ENCODE measurements at regions not wholly inside any gene's neighbourhood (a gene's known extent, or its start where the extent isn't known, plus 50 kb on each side); places are given as distances from the start of the nearest gene placed in this dataset.

- Histone ChIP-seq H3K9me3 (ENCODE audit: control insufficient read depth in 1 of 2, insufficient read depth in 1 of 2, low read depth in 1 of 2, low read length in 2 of 2) (no peaks in the 10 kb centered on the region), H3K79me2 (ENCODE audit: insufficient read depth, low read length) (no peaks in the 10 kb centered on the region), H3K9ac (ENCODE audit: low read length) (no peak overlapping the region), H2AFZ (ENCODE audit: low read depth, low read length, poor library complexity, severe bottlenecking) (no peak overlapping the region), H3K4me1 (ENCODE audit: control insufficient read depth in 1 of 2, insufficient read depth in 2 of 2, low read length in 2 of 2) (no peaks in the 10 kb centered on the region), H3K27ac (ENCODE audit: low read depth, low read length) (no peak overlapping the region), H3K27me3 (ENCODE audit: insufficient read depth, low read length) (peaks cover 7% of the 10 kb centered on the region), H3K36me3 (ENCODE audit: control insufficient read depth in 1 of 2, insufficient read depth in 2 of 2, low read length in 2 of 2) (no peaks in the 10 kb centered on the region), H3K9me2 (ENCODE audit: insufficient read depth) (no peaks in the 10 kb centered on the region), H4K20me1 (ENCODE audit: insufficient read depth) (no peaks in the 10 kb centered on the region), H3K4me2 (ENCODE audit: low read length) (no peak overlapping the region), H3K4me3 (replicated peaks in 1 of 2; ENCODE audit: low read depth in 1 of 2, low read length in 2 of 2) (no peak overlapping the region)
- ChIA-PET POLR2A (no interaction called here), CTCF (no interaction called here), RAD21 (ENCODE audit: low non-redundant PET in 1 of 2, low total read pairs in 2 of 2, uncharacterized antibody in 2 of 2, unreplicated experiment in 2 of 2) (no interaction called here)
- DNase-seq (ENCODE audit: low read depth, low spot score) (no peak), ATAC-seq (no peak)
- BruUV-seq (replicated peaks) = no TSS peak
- TF ChIP-seq POLR2A (IDR thresholded peaks at IDR 0.05; ENCODE audit: borderline replicate concordance, extremely low read depth, insufficient read depth, insufficient read length) = no peak
- intact Hi-C loops (cut with micrococcal nuclease) = no loop called here
Observed at GRCh38 chr3:65265511-65265910, 577.7 kb upstream of the ADAMTS9 start.

GRCh38 chr3:65262548-65262947, 574.7 kb upstream of the ADAMTS9 start:
- H3K9ac ChIP-seq (ENCODE audit: low read length) = no peak overlapping the region
- no peaks in the 10 kb centered on the region for H3K9me2 ChIP-seq (ENCODE audit: insufficient read depth)
- no peak overlapping the region for H3K4me2 ChIP-seq (ENCODE audit: low read length)
- ChIA-PET RAD21 (ENCODE audit: low non-redundant PET in 1 of 2, low total read pairs in 2 of 2, uncharacterized antibody in 2 of 2, unreplicated experiment in 2 of 2) (no interaction called here), POLR2A (no interaction called here), CTCF (no interaction called here)
- no peaks in the 10 kb centered on the region for H4K20me1 ChIP-seq (ENCODE audit: insufficient read depth)
- H3K27ac ChIP-seq (ENCODE audit: low read depth, low read length) = no peak overlapping the region
- intact Hi-C loops (cut with micrococcal nuclease) = no loop called here
- H3K4me3 ChIP-seq (replicated peaks in 1 of 2; ENCODE audit: low read depth in 1 of 2, low read length in 2 of 2) = no peak overlapping the region
- no peaks in the 10 kb centered on the region for H3K36me3 ChIP-seq (ENCODE audit: control insufficient read depth in 1 of 2, insufficient read depth in 2 of 2, low read length in 2 of 2)
- H3K4me1 ChIP-seq (ENCODE audit: control insufficient read depth in 1 of 2, insufficient read depth in 2 of 2, low read length in 2 of 2) = no peaks in the 10 kb centered on the region
- no peaks in the 10 kb centered on the region for H3K9me3 ChIP-seq (ENCODE audit: control insufficient read depth in 1 of 2, insufficient read depth in 1 of 2, low read depth in 1 of 2, low read length in 2 of 2)
- H3K79me2 ChIP-seq (ENCODE audit: insufficient read depth, low read length) = no peaks in the 10 kb centered on the region
- no TSS peak for BruUV-seq (replicated peaks)
- ATAC-seq (no peak), DNase-seq (ENCODE audit: low read depth, low spot score) (no peak)
- TF ChIP-seq REST (IDR thresholded peaks at IDR 0.05; ENCODE audit: low read depth) (no peak), POLR2AphosphoS5 (IDR thresholded peaks at IDR 0.05; ENCODE audit: low read depth, low read length) (no peak), CTCF (IDR thresholded peaks at IDR 0.05 in 2 of 3, conservative IDR thresholded peaks at IDR 0.05 in 1 of 3; ENCODE audit: borderline replicate concordance in 1 of 3, insufficient read depth in 1 of 3, low read depth in 2 of 3, low read length in 2 of 3) (no peak)
- no peak overlapping the region for H2AFZ ChIP-seq (ENCODE audit: low read depth, low read length, poor library complexity, severe bottlenecking)
- peaks cover 13% of the 10 kb centered on the region for H3K27me3 ChIP-seq (ENCODE audit: insufficient read depth, low read length)
